H1 (cell line): ENCODE measurements at regions not wholly inside any gene's neighbourhood (a gene's known extent, or its start where the extent isn't known, plus 50 kb on each side); places are given as distances from the start of the nearest gene placed in this dataset.

Source experiments
- CTCF ChIA-PET: fragments of 300-600 bp; sonication (Branson Sonifier 250); formaldehyde crosslinking; loops from one replicate; lab custom pipeline; 2021; ENCODE audit not compliant: partially characterized antibody; lab: Charles Lee
- POLR2A ChIA-PET: fragments of 300-600 bp; sonication (Branson Sonifier 250); formaldehyde crosslinking; loops from one replicate; lab custom pipeline; 2021; ENCODE audit warnings: inconsistent platforms; ENCODE audit not compliant: partially characterized antibody; lab: Charles Lee
- DNase-seq, 2 experiments: peaks; one replicate each; pipeline versions ENCODE4 v3.0.0 to v3.0.0-alpha.2; 2010 to 2022; ENCODE audit warnings: low spot score in 2 of 2, low read depth in 1 of 2, mixed read lengths in 1 of 2
- FAIRE-seq: peaks from 2 replicates; lab custom pipeline; 2011; peaks lifted over from hg19 to GRCh38; lab: Jason Lieb, UNC
- H2AFZ ChIP-seq: 2 replicates; pipeline ENCODE4 v1.8.1; 2012; ENCODE audit warnings: low read length, inconsistent platforms
- H2AK5ac ChIP-seq: 2 replicates; pipeline ENCODE4 v1.6.1; 2013; ENCODE audit warnings: low read depth, low read length
- H2BK120ac ChIP-seq: replicated peaks from 2 replicates; pipeline ENCODE3; 2013; ENCODE audit warnings: low read depth, low read length, inconsistent platforms
- H2BK12ac ChIP-seq: 2 replicates; pipeline ENCODE4 v1.6.1; 2013; ENCODE audit warnings: low read depth, low read length
- H2BK15ac ChIP-seq: 2 replicates; pipeline ENCODE4 v1.6.1; 2013; ENCODE audit warnings: low read length
- H2BK20ac ChIP-seq: 2 replicates; pipeline ENCODE4 v1.6.1; 2013; ENCODE audit warnings: low read length
- H2BK5ac ChIP-seq: 2 replicates; pipeline ENCODE4 v1.6.1; 2013; ENCODE audit warnings: low read depth, low read length
- H3K14ac ChIP-seq: 2 replicates; pipeline ENCODE4 v1.6.1; 2013; ENCODE audit warnings: inconsistent platforms; ENCODE audit not compliant: insufficient read length
- H3K18ac ChIP-seq: 2 replicates; pipeline ENCODE4 v1.6.1; 2013; ENCODE audit warnings: low read length; ENCODE audit errors: extremely low read depth
- H3K23ac ChIP-seq: 2 replicates; pipeline ENCODE4 v1.6.1; 2013; ENCODE audit warnings: inconsistent platforms; ENCODE audit not compliant: insufficient read length
- H3K23me2 ChIP-seq: 2 replicates; pipeline ENCODE4 v1.6.1; 2013; ENCODE audit warnings: low read depth, low read length
- H3K27ac ChIP-seq: 2 replicates; pipeline ENCODE4 v1.6.1; 2011; ENCODE audit warnings: low read depth, low read length, inconsistent platforms
- H3K27me3 ChIP-seq, 4 experiments: replicated peaks in 1 of 4; 1 replicate in 1 of 4; 2 replicates in 3 of 4; pipeline versions ENCODE4 v1.6.1 to v1.8.1; 2011 to 2013; ENCODE audit warnings: low read length in 3 of 4, mild to moderate bottlenecking in 3 of 4, inconsistent platforms in 2 of 4, mixed read lengths in 2 of 4, moderate library complexity in 1 of 4; ENCODE audit not compliant: control insufficient read depth in 3 of 4, insufficient read depth in 3 of 4; ENCODE audit errors: extremely low read depth in 1 of 4
- H3K36me3 ChIP-seq, 4 experiments: 2 replicates each; pipeline versions ENCODE4 v1.6.1 to v1.8.1; 2011 to 2013; ENCODE audit warnings: mild to moderate bottlenecking in 4 of 4, low read length in 3 of 4, moderate library complexity in 2 of 4, control low read depth in 1 of 4, inconsistent platforms in 1 of 4; ENCODE audit not compliant: insufficient read depth in 4 of 4, control insufficient read depth in 2 of 4
- H3K4ac ChIP-seq: replicated peaks from 2 replicates; pipeline ENCODE3; 2013; ENCODE audit warnings: low read length, low read depth, mixed read lengths, inconsistent platforms; ENCODE audit not compliant: insufficient read length
- H3K4me1 ChIP-seq, 4 experiments: replicated peaks in 1 of 4; 1 replicate in 1 of 4; 2 replicates in 3 of 4; pipeline versions ENCODE4 v1.6.1 to v1.8.1; 2011 to 2013; ENCODE audit warnings: low read length in 3 of 4, inconsistent platforms in 2 of 4, mixed read lengths in 1 of 4; ENCODE audit not compliant: insufficient read depth in 4 of 4, control insufficient read depth in 3 of 4
- H3K4me2 ChIP-seq, 2 experiments: 2 replicates each; pipeline versions ENCODE4 v1.6.1 to v1.8.1; 2011 to 2013; ENCODE audit warnings: low read depth in 2 of 2, low read length in 2 of 2, control low read depth in 1 of 2, inconsistent platforms in 1 of 2, mild to moderate bottlenecking in 1 of 2; ENCODE audit not compliant: insufficient read depth in 1 of 2
- H3K4me3 ChIP-seq, 4 experiments: fragments of 200-600, 300-600 bp in 1 of 4; sonication (generic), shearing (Covaris generic), sonication (Bioruptor Twin) in 1 of 4; 2 replicates each; pipeline versions ENCODE4 v1.5.1 to v1.8.1; 2011 to 2016; ENCODE audit warnings: low read length in 4 of 4, low read depth in 3 of 4, control low read depth in 2 of 4, inconsistent platforms in 2 of 4, mild to moderate bottlenecking in 2 of 4, mixed read lengths in 1 of 4, moderate library complexity in 1 of 4; ENCODE audit not compliant: insufficient read depth in 2 of 4; ENCODE audit errors: extremely low read depth in 1 of 4
- H3K56ac ChIP-seq: replicated peaks from 2 replicates; pipeline ENCODE3; 2013; ENCODE audit warnings: low read depth, mild to moderate bottlenecking, mixed read lengths, low read length, inconsistent platforms; ENCODE audit not compliant: insufficient read length
- H3K79me1 ChIP-seq: 2 replicates; pipeline ENCODE4 v1.6.1; 2013; ENCODE audit warnings: low read depth, low read length, control low read depth
- H3K79me2 ChIP-seq, 2 experiments: 2 replicates each; pipeline versions ENCODE4 v1.6.1 to v1.8.1; 2012 to 2013; ENCODE audit warnings: low read length in 2 of 2, mild to moderate bottlenecking in 2 of 2, inconsistent platforms in 1 of 2; ENCODE audit not compliant: insufficient read depth in 2 of 2, control insufficient read depth in 1 of 2
- H3K9ac ChIP-seq, 4 experiments: replicated peaks in 1 of 4; 1 replicate in 1 of 4; 2 replicates in 3 of 4; pipeline versions ENCODE4 v1.6.1 to v1.8.1; 2011 to 2013; ENCODE audit warnings: low read depth in 3 of 4, low read length in 3 of 4, control low read depth in 2 of 4, mild to moderate bottlenecking in 2 of 4, moderate library complexity in 2 of 4, inconsistent platforms in 1 of 4; ENCODE audit errors: extremely low read depth in 1 of 4
- H3K9me3 ChIP-seq, 2 experiments: 2 replicates each; pipeline versions ENCODE4 v1.6.1 to v1.8.1; 2012 to 2013; ENCODE audit warnings: mild to moderate bottlenecking in 2 of 2, moderate library complexity in 2 of 2, control low read depth in 1 of 2, inconsistent platforms in 1 of 2, low read depth in 1 of 2, low read length in 1 of 2, mixed read lengths in 1 of 2; ENCODE audit not compliant: insufficient read depth in 2 of 2
- H4K20me1 ChIP-seq, 2 experiments: replicated peaks in 1 of 2; 2 replicates each; pipeline versions ENCODE3 to v1.8.1; 2011 to 2013; ENCODE audit warnings: inconsistent platforms in 2 of 2, low read length in 2 of 2, mild to moderate bottlenecking in 1 of 2; ENCODE audit not compliant: insufficient read depth in 2 of 2, control insufficient read depth in 1 of 2
- H4K5ac ChIP-seq: 2 replicates; pipeline ENCODE4 v1.6.1; 2013; ENCODE audit warnings: low read length, low read depth, mixed read lengths, inconsistent platforms; ENCODE audit not compliant: insufficient read length
- H4K8ac ChIP-seq: 2 replicates; pipeline ENCODE4 v1.8.0; 2013; ENCODE audit warnings: mild to moderate bottlenecking, moderate library complexity, low read length, inconsistent platforms; ENCODE audit not compliant: insufficient read depth; ENCODE audit errors: extremely low read depth
- H4K91ac ChIP-seq: replicated peaks from 2 replicates; pipeline ENCODE3; 2013; ENCODE audit warnings: low read length, mixed read lengths, inconsistent platforms; ENCODE audit not compliant: insufficient read length
- BACH1 ChIP-seq: IDR thresholded peaks from 2 replicates; pipeline ENCODE4 v1.6.1; 2012; ENCODE audit warnings: low read length, improper control_type of control experiment
- CREB1 ChIP-seq: IDR thresholded peaks from 2 replicates; pipeline ENCODE4 v1.6.1; 2012; ENCODE audit warnings: inconsistent platforms
- GABPA ChIP-seq: IDR thresholded peaks from 2 replicates; pipeline ENCODE4 v1.6.1; 2011; ENCODE audit warnings: mild to moderate bottlenecking, low read length, moderate library complexity, borderline replicate concordance; ENCODE audit not compliant: insufficient read depth
- JUND ChIP-seq: IDR thresholded peaks from 2 replicates; pipeline ENCODE4 v1.6.1; 2011; ENCODE audit warnings: mild to moderate bottlenecking, improper control_type of control experiment, low read length
- SIX5 ChIP-seq: IDR thresholded peaks from 2 replicates; pipeline ENCODE4 v1.6.1; 2011; ENCODE audit warnings: mild to moderate bottlenecking, low read depth, low read length
- SRF ChIP-seq: IDR thresholded peaks from 2 replicates; pipeline ENCODE4 v1.6.1; 2011; ENCODE audit warnings: mild to moderate bottlenecking, low read depth, low read length, moderate library complexity
- TAF7 ChIP-seq: optimal IDR thresholded peaks from 2 replicates; pipeline ENCODE3; 2011; ENCODE audit warnings: low read depth, mild to moderate bottlenecking, inconsistent platforms, low read length, moderate library complexity, borderline replicate concordance
- WGBS, 2 experiments: shearing (Covaris generic) in 1 of 2; methylation state at CpG; one replicate each; pipeline versions ENCODE4 v1.1.6 to v1.1.7; 2013 to 2015; ENCODE audit warnings: low lambda C conversion rate in 2 of 2, mixed read lengths in 2 of 2, inconsistent platforms in 1 of 2, low coverage in 1 of 2, missing lambda C conversion rate in 1 of 2; ENCODE audit not compliant: insufficient replicate concordance in 2 of 2, insufficient coverage in 1 of 2, insufficient read length in 1 of 2; ENCODE audit errors: extremely low coverage in 1 of 2, missing lambda C conversion rate in 1 of 2; 5-methylcytosine and 5-hydroxymethylcytosine counted together

GRCh38 chr6:48475275-48475674 is 364.3 kb upstream of the PTCHD4 start:
- H2BK20ac ChIP-seq, result no peak overlapping the region
- WGBS, 2 experiments, result 90% methylated on average over 1 of the region's 1 CpG; no CpG with 5 or more reads in 1 of the 2 experiments
- no peak overlapping the region for H4K5ac ChIP-seq
- FAIRE-seq (no peak), DNase-seq (no peak)
- no peak overlapping the region for H3K23ac ChIP-seq
- no peak overlapping the region for H3K9ac ChIP-seq
- no peak overlapping the region for H2BK5ac ChIP-seq
- H3K4me1 ChIP-seq, result no peaks in the 10 kb centered on the region
- POLR2A ChIA-PET, result no interaction called here
- H3K9me3 ChIP-seq, result no peaks in the 10 kb centered on the region
- H3K18ac ChIP-seq, result no peak overlapping the region
- no peak overlapping the region for H2AFZ ChIP-seq
- H2BK120ac ChIP-seq, result no peak overlapping the region
- no peak overlapping the region for H3K4me3 ChIP-seq
- H3K36me3 ChIP-seq, result no peaks in the 10 kb centered on the region
- no peaks in the 10 kb centered on the region for H4K20me1 ChIP-seq
- no peak overlapping the region for H3K4ac ChIP-seq
- H3K27me3 ChIP-seq, result no peaks in the 10 kb centered on the region
- H4K8ac ChIP-seq, result no peak overlapping the region
- CTCF ChIA-PET, result interaction anchor here (0.7 to 4.0 kb wide), 16 partner anchors 8 to 695 kb away, joined by 3 to 25 read pairs (median 4); no protein-coding TSS in a partner anchor
- H3K79me1 ChIP-seq, result no peaks in the 10 kb centered on the region
- no peak overlapping the region for H3K56ac ChIP-seq
- H2BK12ac ChIP-seq, result no peak overlapping the region
- no peak overlapping the region for H3K4me2 ChIP-seq
- H3K79me2 ChIP-seq, result no peaks in the 10 kb centered on the region
- no peaks in the 10 kb centered on the region for H3K23me2 ChIP-seq
- no peak overlapping the region for H3K14ac ChIP-seq
- no peak overlapping the region for H2AK5ac ChIP-seq
- no peak overlapping the region for H2BK15ac ChIP-seq
- H3K27ac ChIP-seq, result no peak overlapping the region
- no peak overlapping the region for H4K91ac ChIP-seq
- no peak for TF ChIP-seq SIX5
- TF ChIP-seq JUND, result no peak
- TF ChIP-seq SRF, result no peak
- no peak for TF ChIP-seq BACH1
- no peak for TF ChIP-seq TAF7
- TF ChIP-seq CREB1, result no peak
- no peak for TF ChIP-seq GABPA
